ENCODE measurements at regions not wholly inside any gene's neighbourhood (a gene's known extent, or its start where the extent isn't known, plus 50 kb on each side); places are given as distances from the start of the nearest gene placed in this dataset.
"Not testable (repeated sequence)": the region's sequence is repeated elsewhere in the genome, so short reads cannot be mapped to it uniquely, and the experiment has no call there.

GRCh38 chr21:7819301-7819700 is 2702.1 kb upstream of the TPTE start:
- TF ChIP-seq CTCF, EP300, POLR2A, POLR2AphosphoS5 (IDR thresholded peaks at IDR 0.05): not testable (repeated sequence)

Measured in sigmoid colon (tissue), 4 donors.